ENCODE measurements at regions not wholly inside any gene's neighbourhood (a gene's known extent, or its start where the extent isn't known, plus 50 kb on each side); places are given as distances from the start of the nearest gene placed in this dataset.

GRCh38 chr14:29078810-29079522 is 312.4 kb downstream of the FOXG1 start:
- Histone ChIP-seq H3K4me3 (no peak overlapping the region), H3K9me3 (no peaks in the 10 kb centered on the region), H3K4me1 (no peaks in the 10 kb centered on the region), H3K4me2 (no peak overlapping the region), H3K27ac (no peak overlapping the region)
- no peak for FAIRE-seq
- no peak for ATAC-seq
- DNase-seq (ENCODE audit: low read depth in 1 of 2, low spot score in 1 of 2): no peak
- POLR2A ChIA-PET: no interaction called here
- CTCF ChIA-PET: interaction anchor here (0.8 kb wide), 1 partner anchor 45 kb away, joined by 3 read pairs; no protein-coding TSS in a partner anchor
- WGBS (ENCODE audit: missing lambda C conversion rate): 68% methylated on average over 3 of the region's 3 CpGs
- no peak for TF ChIP-seq JUN (IDR thresholded peaks at IDR 0.05)
- no peak for TF ChIP-seq CHD4 (IDR thresholded peaks at IDR 0.05; ENCODE audit: borderline replicate concordance)
- TF ChIP-seq BHLHE40 (IDR thresholded peaks at IDR 0.05; ENCODE audit: low read depth, low read length): no peak
- no peak for TF ChIP-seq RCOR1 (IDR thresholded peaks at IDR 0.05; ENCODE audit: low read depth, low read length)
- TF ChIP-seq REST (IDR thresholded peaks at IDR 0.05): no peak
- TF ChIP-seq POLR2A (IDR thresholded peaks at IDR 0.05; ENCODE audit: low read length): no peak
- no peak for TF ChIP-seq EHMT2 (IDR thresholded peaks at IDR 0.05; ENCODE audit: low read depth)
- no peak for TF ChIP-seq KDM1A (IDR thresholded peaks at IDR 0.05; ENCODE audit: low read depth)
- TF ChIP-seq EHF (CRISPR knock-in tag; IDR thresholded peaks at IDR 0.05): no peak
- no peak for TF ChIP-seq ZFP36 (IDR thresholded peaks at IDR 0.05; ENCODE audit: borderline replicate concordance, partially characterized antibody)
- TF ChIP-seq JUNB (IDR thresholded peaks at IDR 0.05): no peak
- no peak for TF ChIP-seq RAD21 (conservative IDR thresholded peaks at IDR 0.05 in 1 of 2, IDR thresholded peaks at IDR 0.05 in 1 of 2)
- TF ChIP-seq E2F6 (IDR thresholded peaks at IDR 0.05; ENCODE audit: borderline replicate concordance, low read depth): no peak
- TF ChIP-seq HOXB13 (CRISPR knock-in tag; IDR thresholded peaks at IDR 0.05; ENCODE audit: low read depth): no peak
- TF ChIP-seq CBX2 (IDR thresholded peaks at IDR 0.05; ENCODE audit: borderline replicate concordance, low read depth): no peak
- no peak for TF ChIP-seq CBX8 (IDR thresholded peaks at IDR 0.05)

GRCh38 chr14:29085546-29085945 is 319.0 kb downstream of the FOXG1 start:
- DNase-seq (ENCODE audit: low read depth in 1 of 2, low spot score in 1 of 2) (peak; percentile 1 to 8), FAIRE-seq (no peak), ATAC-seq (0 out of 6 replicates have a peak, but pooled peaks of 1 of the 2 experiments have one; percentile 59)
- ChIA-PET CTCF (no interaction called here), POLR2A (no interaction called here)
- no peak overlapping the region for H3K27ac ChIP-seq
- no peak for TF ChIP-seq RFX5 (IDR thresholded peaks at IDR 0.05)
- no peak for TF ChIP-seq CHD4 (IDR thresholded peaks at IDR 0.05; ENCODE audit: borderline replicate concordance)
- TF ChIP-seq FOSB (CRISPR knock-in tag; IDR thresholded peaks at IDR 0.05): no peak
- TF ChIP-seq SMC3 (IDR thresholded peaks at IDR 0.05): no peak
- TF ChIP-seq RAD21 (conservative IDR thresholded peaks at IDR 0.05 in 1 of 2, IDR thresholded peaks at IDR 0.05 in 1 of 2): no peak
- TF ChIP-seq NPAS2 (CRISPR knock-in tag; IDR thresholded peaks at IDR 0.05; ENCODE audit: borderline replicate concordance): no peak
- no peak for TF ChIP-seq EHF (CRISPR knock-in tag; IDR thresholded peaks at IDR 0.05)
- no peak for TF ChIP-seq PBX3 (IDR thresholded peaks at IDR 0.05)
- TF ChIP-seq POLR2AphosphoS2 (conservative IDR thresholded peaks at IDR 0.05; ENCODE audit: low read length): no peak
- no peak for TF ChIP-seq KDM5A (IDR thresholded peaks at IDR 0.05)
- no peak for TF ChIP-seq EP300 (IDR thresholded peaks at IDR 0.05)
- no peak for TF ChIP-seq E2F6 (IDR thresholded peaks at IDR 0.05; ENCODE audit: borderline replicate concordance, low read depth)
- TF ChIP-seq ZC3H11A (IDR thresholded peaks at IDR 0.05): no peak
- no peak for TF ChIP-seq CHD2 (IDR thresholded peaks at IDR 0.05; ENCODE audit: low read length, partially characterized antibody)
- TF ChIP-seq HDAC2 (IDR thresholded peaks at IDR 0.05): no peak
- 2% methylated on average over 3 of the region's 3 CpGs for WGBS (ENCODE audit: missing lambda C conversion rate)
- no peaks in the 10 kb centered on the region for H3K4me1 ChIP-seq
- no peak overlapping the region for H3K4me3 ChIP-seq
- no peak overlapping the region for H3K4me2 ChIP-seq
- H3K9me3 ChIP-seq: no peaks in the 10 kb centered on the region

Data from A549 (cell line).